Adrenal gland (tissue), 5 donors: ENCODE measurements at regions not wholly inside any gene's neighbourhood (a gene's known extent, or its start where the extent isn't known, plus 50 kb on each side); places are given as distances from the start of the nearest gene placed in this dataset.

Experiments used
- CTCF ChIP-seq, 6 experiments: fragments of 450-650 bp in 4 of 6; fragments of 200-600 bp in 2 of 6; sonication (generic) in 1 of 6; IDR thresholded peaks; 1 replicate in 5 of 6; 2 replicates in 1 of 6; pipeline versions ENCODE4 v1.5.1 to v1.8.0; 2016 to 2021; ENCODE audit warnings: antibody characterized with exemption in 6 of 6, mild to moderate bottlenecking in 2 of 6, moderate library complexity in 1 of 6
- POLR2A ChIP-seq, 2 donors: fragments of 450-650 bp; IDR thresholded peaks; one replicate each; pipeline ENCODE4 v1.6.1; 2017; ENCODE audit warnings: antibody characterized with exemption in 2 of 2, mild to moderate bottlenecking in 2 of 2, moderate library complexity in 1 of 2
- donor health status: DM: no; HTN: no; CAD: no.

- TF ChIP-seq CTCF (IDR thresholded peaks at IDR 0.05) (no peak), POLR2A (IDR thresholded peaks at IDR 0.05) (no peak)
Measured at GRCh38 chr7:155173905-155174304, 103.8 kb downstream of the HTR5A start.
